Ovary (tissue), 3 donors: ENCODE measurements at regions not wholly inside any gene's neighbourhood (a gene's known extent, or its start where the extent isn't known, plus 50 kb on each side); places are given as distances from the start of the nearest gene placed in this dataset.

Experiments
- CTCF ChIP-seq, 3 donors: fragments of 450-650 bp in 2 of 3; fragments of 200-600 bp in 1 of 3; IDR thresholded peaks; one replicate each; pipeline versions ENCODE4 v1.5.1 to v1.8.0; 2016 to 2022; ENCODE audit warnings: antibody characterized with exemption in 3 of 3, mild to moderate bottlenecking in 1 of 3
- EP300 ChIP-seq: sonication (generic); formaldehyde crosslinking; IDR thresholded peaks from one replicate; pipeline ENCODE4 v1.6.1; 2017; ENCODE audit warnings: antibody characterized with exemption
- POLR2A ChIP-seq: fragments of 450-650 bp; IDR thresholded peaks from one replicate; pipeline ENCODE4 v1.6.1; 2017; ENCODE audit warnings: antibody characterized with exemption, mild to moderate bottlenecking, moderate library complexity
- donor health status: DM: no; HTN: no; CAD: no.

GRCh38 chr6:159375014-159375413, 205.8 kb downstream of the FNDC1 start:
- no peak for TF ChIP-seq CTCF (IDR thresholded peaks at IDR 0.05)
- TF ChIP-seq POLR2A = no peak
- TF ChIP-seq EP300 = no peak
